ENCODE measurements at regions not wholly inside any gene's neighbourhood (a gene's known extent, or its start where the extent isn't known, plus 50 kb on each side); places are given as distances from the start of the nearest gene placed in this dataset.

DNA sequence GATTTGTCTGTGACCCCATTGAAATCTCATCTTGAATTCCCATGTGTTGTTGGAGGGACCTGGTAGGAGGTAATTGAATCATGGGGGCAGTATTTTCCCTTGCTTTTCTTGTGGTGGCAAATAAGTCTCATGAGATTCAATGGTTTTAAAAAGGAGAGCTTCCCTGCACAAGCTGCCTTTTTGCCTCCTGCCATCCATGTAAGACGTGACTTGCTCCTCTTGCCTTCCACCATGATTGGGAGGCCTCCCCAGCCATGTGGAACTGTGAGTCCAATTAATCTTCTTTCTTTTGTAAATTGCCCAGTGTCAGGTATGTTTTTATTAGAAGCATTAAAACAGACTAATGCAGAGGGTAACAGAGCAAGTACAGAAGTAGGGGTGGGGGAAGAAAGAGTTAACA, 1097.0 kb upstream of the ADGRB3 start:
- TF ChIP-seq, protein P1, sequence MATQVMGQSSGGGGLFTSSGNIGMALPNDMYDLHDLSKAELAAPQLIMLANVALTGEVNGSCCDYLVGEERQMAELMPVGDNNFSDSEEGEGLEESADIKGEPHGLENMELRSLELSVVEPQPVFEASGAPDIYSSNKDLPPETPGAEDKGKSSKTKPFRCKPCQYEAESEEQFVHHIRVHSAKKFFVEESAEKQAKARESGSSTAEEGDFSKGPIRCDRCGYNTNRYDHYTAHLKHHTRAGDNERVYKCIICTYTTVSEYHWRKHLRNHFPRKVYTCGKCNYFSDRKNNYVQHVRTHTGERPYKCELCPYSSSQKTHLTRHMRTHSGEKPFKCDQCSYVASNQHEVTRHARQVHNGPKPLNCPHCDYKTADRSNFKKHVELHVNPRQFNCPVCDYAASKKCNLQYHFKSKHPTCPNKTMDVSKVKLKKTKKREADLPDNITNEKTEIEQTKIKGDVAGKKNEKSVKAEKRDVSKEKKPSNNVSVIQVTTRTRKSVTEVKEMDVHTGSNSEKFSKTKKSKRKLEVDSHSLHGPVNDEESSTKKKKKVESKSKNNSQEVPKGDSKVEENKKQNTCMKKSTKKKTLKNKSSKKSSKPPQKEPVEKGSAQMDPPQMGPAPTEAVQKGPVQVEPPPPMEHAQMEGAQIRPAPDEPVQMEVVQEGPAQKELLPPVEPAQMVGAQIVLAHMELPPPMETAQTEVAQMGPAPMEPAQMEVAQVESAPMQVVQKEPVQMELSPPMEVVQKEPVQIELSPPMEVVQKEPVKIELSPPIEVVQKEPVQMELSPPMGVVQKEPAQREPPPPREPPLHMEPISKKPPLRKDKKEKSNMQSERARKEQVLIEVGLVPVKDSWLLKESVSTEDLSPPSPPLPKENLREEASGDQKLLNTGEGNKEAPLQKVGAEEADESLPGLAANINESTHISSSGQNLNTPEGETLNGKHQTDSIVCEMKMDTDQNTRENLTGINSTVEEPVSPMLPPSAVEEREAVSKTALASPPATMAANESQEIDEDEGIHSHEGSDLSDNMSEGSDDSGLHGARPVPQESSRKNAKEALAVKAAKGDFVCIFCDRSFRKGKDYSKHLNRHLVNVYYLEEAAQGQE (IDR thresholded peaks at IDR 0.05; ENCODE audit: borderline replicate concordance): no peak
- TF ChIP-seq, protein P1 (CRISPR knock-in tag; IDR thresholded peaks at IDR 0.05; ENCODE audit: low read depth): no peak
- no peak for TF ChIP-seq ILF3 (IDR thresholded peaks at IDR 0.05; ENCODE audit: borderline replicate concordance)
- no peak for TF ChIP-seq GATA2 (CRISPR knock-in tag; IDR thresholded peaks at IDR 0.05)
- TF ChIP-seq MIER1 (IDR thresholded peaks at IDR 0.05; ENCODE audit: low read depth): no peak
- no peak for TF ChIP-seq POLR2AphosphoS5 (IDR thresholded peaks at IDR 0.05; ENCODE audit: control insufficient read depth, insufficient read depth, low read depth, low read length)
- TF ChIP-seq THAP7 (CRISPR knock-in tag; IDR thresholded peaks at IDR 0.05): no peak
- TF ChIP-seq KAT2B (IDR thresholded peaks at IDR 0.05; ENCODE audit: low read depth, low read length): no peak
- no peak for TF ChIP-seq GTF2F1 (IDR thresholded peaks at IDR 0.05; ENCODE audit: low read depth, low read length)
- no peak for TF ChIP-seq SAFB2 (IDR thresholded peaks at IDR 0.05; ENCODE audit: borderline replicate concordance, low read depth, low read length, severe bottlenecking)

Data from K562 (cell line).